ENCODE measurements at regions not wholly inside any gene's neighbourhood (a gene's known extent, or its start where the extent isn't known, plus 50 kb on each side); places are given as distances from the start of the nearest gene placed in this dataset.

GRCh38 chr17:70420861-70421445 lies 251.6 kb downstream of the KCNJ2 start:
- Histone ChIP-seq H3K27ac (ENCODE audit: low read depth, low read length, poor library complexity, severe bottlenecking) (no peak overlapping the region), H3K36me3 (ENCODE audit: insufficient read depth, low read length, poor library complexity, severe bottlenecking) (no peaks in the 10 kb centered on the region), H3K4me1 (ENCODE audit: insufficient read depth, low read length, poor library complexity, severe bottlenecking) (no peaks in the 10 kb centered on the region), H3K27me3 (replicated peaks; ENCODE audit: insufficient read depth, low read depth, low read length, poor library complexity) (peaks cover 9% of the 10 kb centered on the region), H3K9me3 (ENCODE audit: low read depth, low read length, poor library complexity, severe bottlenecking) (no peaks in the 10 kb centered on the region), H3K4me3 (ENCODE audit: low read depth, low read length, poor library complexity, severe bottlenecking) (no peak overlapping the region)
- POLR2A ChIA-PET (ENCODE audit: low non-redundant PET) = no interaction called here
- CTCF ChIA-PET = no interaction called here
- BruUV-seq (replicated peaks) = no TSS peak
- intact Hi-C loops (cut with micrococcal nuclease; ENCODE audit: unreplicated experiment) = no loop called here
- no peak for DNase-seq (ENCODE audit: low spot score)
- TF ChIP-seq CTCF (conservative IDR thresholded peaks at IDR 0.05; ENCODE audit: low read depth, low read length) = no peak

- Histone ChIP-seq H3K27me3 (replicated peaks; ENCODE audit: insufficient read depth, low read depth, low read length, poor library complexity) (peaks cover 9% of the 10 kb centered on the region), H3K9me3 (ENCODE audit: low read depth, low read length, poor library complexity, severe bottlenecking) (no peaks in the 10 kb centered on the region), H3K4me1 (ENCODE audit: insufficient read depth, low read length, poor library complexity, severe bottlenecking) (no peaks in the 10 kb centered on the region), H3K4me3 (ENCODE audit: low read depth, low read length, poor library complexity, severe bottlenecking) (no peak overlapping the region), H3K36me3 (ENCODE audit: insufficient read depth, low read length, poor library complexity, severe bottlenecking) (no peaks in the 10 kb centered on the region), H3K27ac (ENCODE audit: low read depth, low read length, poor library complexity, severe bottlenecking) (no peak overlapping the region)
- ChIA-PET POLR2A (ENCODE audit: low non-redundant PET) (no interaction called here), CTCF (no interaction called here)
- BruUV-seq (replicated peaks) = no TSS peak
- DNase-seq (ENCODE audit: low spot score) = no peak
- intact Hi-C loops (cut with micrococcal nuclease; ENCODE audit: unreplicated experiment) = no loop called here
- no peak for TF ChIP-seq CTCF (conservative IDR thresholded peaks at IDR 0.05; ENCODE audit: low read depth, low read length)
- TF ChIP-seq EZH2 (IDR thresholded peaks at IDR 0.05; ENCODE audit: borderline replicate concordance, low read depth, low read length, poor library complexity, severe bottlenecking) = no peak
These were observed 253.5 kb downstream of the KCNJ2 start for GRCh38 chr17:70422862-70423261.

- H3K27me3 ChIP-seq (replicated peaks; ENCODE audit: insufficient read depth, low read depth, low read length, poor library complexity) = peaks cover 9% of the 10 kb centered on the region
- H3K36me3 ChIP-seq (ENCODE audit: insufficient read depth, low read length, poor library complexity, severe bottlenecking) = no peaks in the 10 kb centered on the region
- H3K4me3 ChIP-seq (ENCODE audit: low read depth, low read length, poor library complexity, severe bottlenecking) = no peak overlapping the region
- TF ChIP-seq CTCF (conservative IDR thresholded peaks at IDR 0.05; ENCODE audit: low read depth, low read length) (no peak), EZH2 (IDR thresholded peaks at IDR 0.05; ENCODE audit: borderline replicate concordance, low read depth, low read length, poor library complexity, severe bottlenecking) (no peak)
- no peak for DNase-seq (ENCODE audit: low spot score)
- H3K9me3 ChIP-seq (ENCODE audit: low read depth, low read length, poor library complexity, severe bottlenecking) = no peaks in the 10 kb centered on the region
- ChIA-PET POLR2A (ENCODE audit: low non-redundant PET) (no interaction called here), CTCF (no interaction called here)
- H3K4me1 ChIP-seq (ENCODE audit: insufficient read depth, low read length, poor library complexity, severe bottlenecking) = no peaks in the 10 kb centered on the region
- intact Hi-C loops (cut with micrococcal nuclease; ENCODE audit: unreplicated experiment) = no loop called here
- no peak overlapping the region for H3K27ac ChIP-seq (ENCODE audit: low read depth, low read length, poor library complexity, severe bottlenecking)
- BruUV-seq (replicated peaks) = no TSS peak
These were observed 254.2 kb downstream of the KCNJ2 start for GRCh38 chr17:70423562-70423961.
